SU-DHL-6 (cell line): ENCODE measurements at regions not wholly inside any gene's neighbourhood (a gene's known extent, or its start where the extent isn't known, plus 50 kb on each side); places are given as distances from the start of the nearest gene placed in this dataset.

Source experiments
- H2AFZ ChIP-seq: fragments of 200-600 bp; sonication (generic); 2 replicates; pipeline ENCODE4 v1.6.1; 2014; ENCODE audit warnings: low read depth, mild to moderate bottlenecking, moderate library complexity, mixed read lengths, antibody characterized with exemption, low read length; ENCODE audit not compliant: severe bottlenecking
- H3F3A ChIP-seq: fragments of 200-600 bp; shearing (Covaris generic); 2 replicates; pipeline ENCODE4 v1.6.0; 2016; ENCODE audit warnings: antibody characterized with exemption, mild to moderate bottlenecking; ENCODE audit not compliant: insufficient read depth
- H3K27ac ChIP-seq: fragments of 200-600 bp; sonication (generic); 2 replicates; pipeline ENCODE4 v1.5.1; 2016; ENCODE audit warnings: low read depth, mild to moderate bottlenecking, low read length, moderate library complexity, mixed read lengths
- H3K27me3 ChIP-seq: fragments of 200-600 bp; sonication (generic), shearing (Covaris generic); 2 replicates; pipeline ENCODE4 v1.6.0; 2014; ENCODE audit warnings: mild to moderate bottlenecking, low read length
- H3K36me3 ChIP-seq: fragments of 200-600 bp; sonication (generic); 2 replicates; pipeline ENCODE4 v1.6.1; 2014; ENCODE audit warnings: mild to moderate bottlenecking, low read length, mixed read lengths
- H3K4me2 ChIP-seq: fragments of 300-600, 200-600 bp; shearing (Covaris generic), sonication (generic); 2 replicates; pipeline ENCODE4 v1.6.0; 2014; ENCODE audit warnings: low read length, low read depth, mild to moderate bottlenecking; ENCODE audit not compliant: poor library complexity, severe bottlenecking
- H3K4me3 ChIP-seq: fragments of 200-600 bp; sonication (generic); 2 replicates; pipeline ENCODE4 v1.5.1; 2014; ENCODE audit warnings: antibody characterized with exemption, low read length, mild to moderate bottlenecking, mixed read lengths; ENCODE audit not compliant: insufficient read depth, poor library complexity, severe bottlenecking
- H3K79me2 ChIP-seq: fragments of 200-600 bp; sonication (generic); 2 replicates; pipeline ENCODE4 v1.6.1; 2014; ENCODE audit warnings: mild to moderate bottlenecking, low read length, moderate library complexity; ENCODE audit not compliant: insufficient read depth
- H3K9ac ChIP-seq: fragments of 200-600 bp; sonication (generic); 2 replicates; pipeline ENCODE4 v1.7.0; 2014; ENCODE audit warnings: mild to moderate bottlenecking, low read length
- H3K9me2 ChIP-seq: fragments of 200-600 bp; sonication (generic); replicated peaks from 2 replicates; pipeline ENCODE4 v1.6.1; 2014; ENCODE audit warnings: low read length; ENCODE audit not compliant: insufficient read depth
- H3K9me3 ChIP-seq: fragments of 200-600 bp; sonication (generic); 2 replicates; pipeline ENCODE4 v1.6.1; 2014; ENCODE audit warnings: low read length, mixed read lengths; ENCODE audit not compliant: insufficient read depth
- H4K20me1 ChIP-seq: fragments of 200-600 bp; sonication (generic); 2 replicates; pipeline ENCODE4 v1.6.1; 2014; ENCODE audit warnings: low read depth, mild to moderate bottlenecking, antibody characterized with exemption, low read length, moderate library complexity, mixed read lengths
- CTCF ChIP-seq: fragments of 200-600 bp; sonication (generic); IDR thresholded peaks from one replicate; pipeline ENCODE4 v1.5.1; 2017; ENCODE audit warnings: antibody characterized with exemption, mild to moderate bottlenecking, low read length, moderate library complexity; ENCODE audit not compliant: insufficient read depth, poor library complexity, severe bottlenecking
- EZH2phosphoT487 ChIP-seq: fragments of 200-600 bp; sonication (generic), shearing (Covaris generic); conservative IDR thresholded peaks from 2 replicates; pipeline ENCODE4 v1.6.1; 2018; ENCODE audit warnings: mild to moderate bottlenecking, antibody characterized with exemption, low read length, moderate library complexity, mixed read lengths

GRCh38 chr4:177713454-177713853 lies 271.2 kb upstream of the AGA start:
- no peaks in the 10 kb centered on the region for H3K27me3 ChIP-seq
- no peak for TF ChIP-seq CTCF
- TF ChIP-seq EZH2phosphoT487 = no peak
- H3K9me2 ChIP-seq = no peaks in the 10 kb centered on the region

DNA sequence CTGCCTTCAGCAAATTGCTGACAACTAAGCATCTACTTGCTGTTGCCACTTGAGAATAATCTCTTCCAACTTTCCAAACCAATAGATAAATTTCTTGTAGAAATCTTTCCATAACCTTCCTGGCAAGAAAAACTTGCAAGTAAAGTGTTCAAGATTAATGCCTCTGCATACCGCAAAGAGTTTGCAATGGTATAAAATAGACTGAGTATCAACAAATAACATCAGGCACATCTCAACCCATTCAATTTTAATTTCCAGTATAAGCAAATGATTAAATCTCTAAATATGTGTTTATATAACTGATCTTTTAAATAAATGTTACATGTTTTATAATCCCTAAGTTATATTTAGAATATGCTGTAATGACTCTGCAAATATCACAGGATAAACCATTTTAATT lies 275.2 kb upstream of the AGA start:
- H3K9me2 ChIP-seq = no peaks in the 10 kb centered on the region
- no peaks in the 10 kb centered on the region; the same call in 1 of the 2 replicates for H3K9me3 ChIP-seq
- no peaks in the 10 kb centered on the region for H3K79me2 ChIP-seq
- H4K20me1 ChIP-seq = no peaks in the 10 kb centered on the region
- no peak overlapping the region for H3K4me2 ChIP-seq
- H3F3A ChIP-seq = no peaks in the 10 kb centered on the region
- no peak overlapping the region for H3K4me3 ChIP-seq
- no peaks in the 10 kb centered on the region for H3K36me3 ChIP-seq
- no peak for TF ChIP-seq CTCF
- no peak for TF ChIP-seq EZH2phosphoT487
- H3K27ac ChIP-seq = no peak overlapping the region
- no peak overlapping the region for H3K9ac ChIP-seq
- H2AFZ ChIP-seq = no peak overlapping the region
- no peaks in the 10 kb centered on the region for H3K27me3 ChIP-seq

More at GRCh38 chr4:177713454-177713853, 271.2 kb upstream of the AGA start:
- Histone ChIP-seq H3K9me3 (no peaks in the 10 kb centered on the region), H3K4me3 (no peak overlapping the region), H3K79me2 (no peaks in the 10 kb centered on the region), H3K4me2 (no peak overlapping the region), H2AFZ (no peak overlapping the region), H4K20me1 (no peaks in the 10 kb centered on the region), H3K9ac (no peak overlapping the region), H3K36me3 (no peaks in the 10 kb centered on the region), H3F3A (no peaks in the 10 kb centered on the region), H3K27ac (no peak overlapping the region)

GRCh38 chr4:177718514-177718913 lies 276.3 kb upstream of the AGA start:
- H3K9me3 ChIP-seq = no peaks in the 10 kb centered on the region; the same call in 1 of the 2 replicates
- no peak overlapping the region for H3K4me3 ChIP-seq
- no peak for TF ChIP-seq CTCF
- no peak for TF ChIP-seq EZH2phosphoT487
- no peak overlapping the region for H3K27ac ChIP-seq
- no peaks in the 10 kb centered on the region for H3K36me3 ChIP-seq
- H3F3A ChIP-seq = no peaks in the 10 kb centered on the region
- no peak overlapping the region for H3K4me2 ChIP-seq
- H3K79me2 ChIP-seq = no peaks in the 10 kb centered on the region
- no peak overlapping the region for H3K9ac ChIP-seq
- no peaks in the 10 kb centered on the region for H4K20me1 ChIP-seq
- no peaks in the 10 kb centered on the region for H3K9me2 ChIP-seq
- no peak overlapping the region for H2AFZ ChIP-seq
- no peaks in the 10 kb centered on the region for H3K27me3 ChIP-seq

- no peak overlapping the region for H3K4me2 ChIP-seq
- H3K36me3 ChIP-seq = no peaks in the 10 kb centered on the region
- H3K27ac ChIP-seq = no peak overlapping the region
- H3K9me3 ChIP-seq = no peaks in the 10 kb centered on the region; the same call in 1 of the 2 replicates
- H3F3A ChIP-seq = no peaks in the 10 kb centered on the region
- no peaks in the 10 kb centered on the region for H3K79me2 ChIP-seq
- H3K4me3 ChIP-seq = no peak overlapping the region
- H3K27me3 ChIP-seq = no peaks in the 10 kb centered on the region
- H3K9me2 ChIP-seq = no peaks in the 10 kb centered on the region
- H2AFZ ChIP-seq = no peak overlapping the region
- TF ChIP-seq CTCF (no peak), EZH2phosphoT487 (no peak)
- no peak overlapping the region for H3K9ac ChIP-seq
- no peaks in the 10 kb centered on the region for H4K20me1 ChIP-seq
Observed at GRCh38 chr4:177726111-177726510, 283.9 kb upstream of the AGA start.
